ENCODE measurements at regions not wholly inside any gene's neighbourhood (a gene's known extent, or its start where the extent isn't known, plus 50 kb on each side); places are given as distances from the start of the nearest gene placed in this dataset.

DNA sequence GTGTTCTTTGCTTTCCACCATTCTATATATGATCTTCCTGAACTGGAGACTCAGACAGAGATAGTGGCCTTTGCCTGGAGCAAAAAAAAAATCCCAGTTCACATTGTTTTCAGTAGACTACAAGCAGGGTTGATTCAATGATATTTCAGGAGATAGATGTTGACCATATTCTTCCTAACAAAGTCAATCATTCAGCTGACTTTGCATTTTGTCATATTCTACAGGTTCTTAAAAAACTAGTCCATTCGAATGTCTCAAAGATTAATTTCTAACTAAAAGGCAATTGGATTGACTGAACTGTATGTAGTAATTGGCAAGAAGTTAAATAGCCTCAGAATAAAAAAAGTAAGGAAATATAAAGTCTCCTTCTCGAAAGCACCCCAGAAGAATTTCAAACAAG, 479.5 kb downstream of the NKX6-1 start:
- no peak for TF ChIP-seq CTCF (conservative IDR thresholded peaks at IDR 0.05; ENCODE audit: low read depth in 2 of 2)
- TF ChIP-seq JUNB (IDR thresholded peaks at IDR 0.05; ENCODE audit: unreplicated experiment) = no peak
- TF ChIP-seq, protein P1, sequence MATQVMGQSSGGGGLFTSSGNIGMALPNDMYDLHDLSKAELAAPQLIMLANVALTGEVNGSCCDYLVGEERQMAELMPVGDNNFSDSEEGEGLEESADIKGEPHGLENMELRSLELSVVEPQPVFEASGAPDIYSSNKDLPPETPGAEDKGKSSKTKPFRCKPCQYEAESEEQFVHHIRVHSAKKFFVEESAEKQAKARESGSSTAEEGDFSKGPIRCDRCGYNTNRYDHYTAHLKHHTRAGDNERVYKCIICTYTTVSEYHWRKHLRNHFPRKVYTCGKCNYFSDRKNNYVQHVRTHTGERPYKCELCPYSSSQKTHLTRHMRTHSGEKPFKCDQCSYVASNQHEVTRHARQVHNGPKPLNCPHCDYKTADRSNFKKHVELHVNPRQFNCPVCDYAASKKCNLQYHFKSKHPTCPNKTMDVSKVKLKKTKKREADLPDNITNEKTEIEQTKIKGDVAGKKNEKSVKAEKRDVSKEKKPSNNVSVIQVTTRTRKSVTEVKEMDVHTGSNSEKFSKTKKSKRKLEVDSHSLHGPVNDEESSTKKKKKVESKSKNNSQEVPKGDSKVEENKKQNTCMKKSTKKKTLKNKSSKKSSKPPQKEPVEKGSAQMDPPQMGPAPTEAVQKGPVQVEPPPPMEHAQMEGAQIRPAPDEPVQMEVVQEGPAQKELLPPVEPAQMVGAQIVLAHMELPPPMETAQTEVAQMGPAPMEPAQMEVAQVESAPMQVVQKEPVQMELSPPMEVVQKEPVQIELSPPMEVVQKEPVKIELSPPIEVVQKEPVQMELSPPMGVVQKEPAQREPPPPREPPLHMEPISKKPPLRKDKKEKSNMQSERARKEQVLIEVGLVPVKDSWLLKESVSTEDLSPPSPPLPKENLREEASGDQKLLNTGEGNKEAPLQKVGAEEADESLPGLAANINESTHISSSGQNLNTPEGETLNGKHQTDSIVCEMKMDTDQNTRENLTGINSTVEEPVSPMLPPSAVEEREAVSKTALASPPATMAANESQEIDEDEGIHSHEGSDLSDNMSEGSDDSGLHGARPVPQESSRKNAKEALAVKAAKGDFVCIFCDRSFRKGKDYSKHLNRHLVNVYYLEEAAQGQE (IDR thresholded peaks at IDR 0.05; ENCODE audit: unreplicated experiment) = no peak
- no peak for TF ChIP-seq EZH2 (IDR thresholded peaks at IDR 0.05; ENCODE audit: low read depth, unreplicated experiment)
- TF ChIP-seq POLR2AphosphoS5 (IDR thresholded peaks at IDR 0.05; ENCODE audit: low read depth) = no peak
- TF ChIP-seq CREB1 (CRISPR knock-in tag; IDR thresholded peaks at IDR 0.05; ENCODE audit: low read depth) = no peak
- no peak for TF ChIP-seq EZH2phosphoT487 (IDR thresholded peaks at IDR 0.05; ENCODE audit: unreplicated experiment)
- TF ChIP-seq NANOG (IDR thresholded peaks at IDR 0.05; ENCODE audit: borderline replicate concordance) = no peak
- TF ChIP-seq STAT1 (IDR thresholded peaks at IDR 0.05; ENCODE audit: unreplicated experiment) = no peak
- TF ChIP-seq ZNF114 (CRISPR knock-in tag; IDR thresholded peaks at IDR 0.05) = no peak
- TF ChIP-seq, protein P2, sequence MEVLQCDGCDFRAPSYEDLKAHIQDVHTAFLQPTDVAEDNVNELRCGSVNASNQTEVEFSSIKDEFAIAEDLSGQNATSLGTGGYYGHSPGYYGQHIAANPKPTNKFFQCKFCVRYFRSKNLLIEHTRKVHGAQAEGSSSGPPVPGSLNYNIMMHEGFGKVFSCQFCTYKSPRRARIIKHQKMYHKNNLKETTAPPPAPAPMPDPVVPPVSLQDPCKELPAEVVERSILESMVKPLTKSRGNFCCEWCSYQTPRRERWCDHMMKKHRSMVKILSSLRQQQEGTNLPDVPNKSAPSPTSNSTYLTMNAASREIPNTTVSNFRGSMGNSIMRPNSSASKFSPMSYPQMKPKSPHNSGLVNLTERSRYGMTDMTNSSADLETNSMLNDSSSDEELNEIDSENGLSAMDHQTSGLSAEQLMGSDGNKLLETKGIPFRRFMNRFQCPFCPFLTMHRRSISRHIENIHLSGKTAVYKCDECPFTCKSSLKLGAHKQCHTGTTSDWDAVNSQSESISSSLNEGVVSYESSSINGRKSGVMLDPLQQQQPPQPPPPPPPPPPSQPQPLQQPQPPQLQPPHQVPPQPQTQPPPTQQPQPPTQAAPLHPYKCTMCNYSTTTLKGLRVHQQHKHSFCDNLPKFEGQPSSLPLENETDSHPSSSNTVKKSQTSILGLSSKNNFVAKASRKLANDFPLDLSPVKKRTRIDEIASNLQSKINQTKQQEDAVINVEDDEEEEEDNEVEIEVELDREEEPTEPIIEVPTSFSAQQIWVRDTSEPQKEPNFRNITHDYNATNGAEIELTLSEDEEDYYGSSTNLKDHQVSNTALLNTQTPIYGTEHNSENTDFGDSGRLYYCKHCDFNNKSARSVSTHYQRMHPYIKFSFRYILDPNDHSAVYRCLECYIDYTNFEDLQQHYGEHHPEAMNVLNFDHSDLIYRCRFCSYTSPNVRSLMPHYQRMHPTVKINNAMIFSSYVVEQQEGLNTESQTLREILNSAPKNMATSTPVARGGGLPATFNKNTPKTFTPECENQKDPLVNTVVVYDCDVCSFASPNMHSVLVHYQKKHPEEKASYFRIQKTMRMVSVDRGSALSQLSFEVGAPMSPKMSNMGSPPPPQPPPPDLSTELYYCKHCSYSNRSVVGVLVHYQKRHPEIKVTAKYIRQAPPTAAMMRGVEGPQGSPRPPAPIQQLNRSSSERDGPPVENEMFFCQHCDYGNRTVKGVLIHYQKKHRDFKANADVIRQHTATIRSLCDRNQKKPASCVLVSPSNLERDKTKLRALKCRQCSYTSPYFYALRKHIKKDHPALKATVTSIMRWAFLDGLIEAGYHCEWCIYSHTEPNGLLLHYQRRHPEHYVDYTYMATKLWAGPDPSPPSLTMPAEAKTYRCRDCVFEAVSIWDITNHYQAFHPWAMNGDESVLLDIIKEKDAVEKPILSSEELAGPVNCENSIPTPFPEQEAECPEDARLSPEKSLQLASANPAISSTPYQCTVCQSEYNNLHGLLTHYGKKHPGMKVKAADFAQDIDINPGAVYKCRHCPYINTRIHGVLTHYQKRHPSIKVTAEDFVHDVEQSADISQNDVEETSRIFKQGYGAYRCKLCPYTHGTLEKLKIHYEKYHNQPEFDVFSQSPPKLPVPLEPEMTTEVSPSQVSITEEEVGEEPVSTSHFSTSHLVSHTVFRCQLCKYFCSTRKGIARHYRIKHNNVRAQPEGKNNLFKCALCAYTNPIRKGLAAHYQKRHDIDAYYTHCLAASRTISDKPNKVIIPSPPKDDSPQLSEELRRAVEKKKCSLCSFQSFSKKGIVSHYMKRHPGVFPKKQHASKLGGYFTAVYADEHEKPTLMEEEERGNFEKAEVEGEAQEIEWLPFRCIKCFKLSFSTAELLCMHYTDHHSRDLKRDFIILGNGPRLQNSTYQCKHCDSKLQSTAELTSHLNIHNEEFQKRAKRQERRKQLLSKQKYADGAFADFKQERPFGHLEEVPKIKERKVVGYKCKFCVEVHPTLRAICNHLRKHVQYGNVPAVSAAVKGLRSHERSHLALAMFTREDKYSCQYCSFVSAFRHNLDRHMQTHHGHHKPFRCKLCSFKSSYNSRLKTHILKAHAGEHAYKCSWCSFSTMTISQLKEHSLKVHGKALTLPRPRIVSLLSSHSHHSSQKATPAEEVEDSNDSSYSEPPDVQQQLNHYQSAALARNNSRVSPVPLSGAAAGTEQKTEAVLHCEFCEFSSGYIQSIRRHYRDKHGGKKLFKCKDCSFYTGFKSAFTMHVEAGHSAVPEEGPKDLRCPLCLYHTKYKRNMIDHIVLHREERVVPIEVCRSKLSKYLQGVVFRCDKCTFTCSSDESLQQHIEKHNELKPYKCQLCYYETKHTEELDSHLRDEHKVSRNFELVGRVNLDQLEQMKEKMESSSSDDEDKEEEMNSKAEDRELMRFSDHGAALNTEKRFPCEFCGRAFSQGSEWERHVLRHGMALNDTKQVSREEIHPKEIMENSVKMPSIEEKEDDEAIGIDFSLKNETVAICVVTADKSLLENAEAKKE (CRISPR knock-in tag; IDR thresholded peaks at IDR 0.05) = no peak
- no peak for TF ChIP-seq ETS1 (IDR thresholded peaks at IDR 0.05)

Measured in GM23338 (cell line).